ENCODE measurements at regions not wholly inside any gene's neighbourhood (a gene's known extent, or its start where the extent isn't known, plus 50 kb on each side); places are given as distances from the start of the nearest gene placed in this dataset.

DNA sequence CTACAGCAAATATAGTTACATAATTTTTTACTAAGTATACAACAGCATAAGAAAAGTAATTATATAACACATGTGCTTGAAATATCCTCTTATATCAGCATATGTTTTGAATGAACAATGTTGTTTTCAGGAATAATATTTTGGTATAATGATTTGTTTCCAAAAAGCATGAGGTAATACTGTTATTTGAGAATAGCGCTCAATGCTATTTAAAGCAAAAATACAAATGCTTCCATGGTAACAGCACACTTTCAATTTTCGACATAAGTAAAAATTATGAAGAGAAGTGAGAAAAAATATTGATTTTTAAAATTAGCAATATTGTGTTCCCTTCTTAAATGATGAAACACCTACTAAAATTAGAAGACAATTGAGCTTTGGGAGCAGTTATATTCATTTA, 715.9 kb upstream of the ATXN8OS start:
- DNase-seq, result peak; percentile 21

DNA sequence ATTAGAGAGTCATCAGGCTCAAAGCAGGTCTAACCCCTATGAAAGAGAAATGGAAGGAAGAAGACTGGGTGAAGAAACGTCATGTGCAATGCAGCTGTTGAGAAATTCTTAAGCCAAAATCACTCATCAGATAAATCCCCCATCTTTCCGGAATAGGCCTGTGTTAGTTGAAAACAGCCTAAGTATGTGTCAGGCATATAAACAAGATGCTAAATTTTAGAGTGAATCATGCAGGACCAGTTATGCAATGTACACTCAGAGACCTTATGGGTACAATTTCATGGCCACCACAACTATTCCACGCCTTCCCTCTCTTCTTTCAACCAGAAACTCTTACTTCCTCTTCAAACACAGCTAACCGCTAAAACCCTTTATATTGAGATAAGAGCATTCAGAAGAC, 717.7 kb upstream of the ATXN8OS start:
- DNase-seq, result no peak

DNA sequence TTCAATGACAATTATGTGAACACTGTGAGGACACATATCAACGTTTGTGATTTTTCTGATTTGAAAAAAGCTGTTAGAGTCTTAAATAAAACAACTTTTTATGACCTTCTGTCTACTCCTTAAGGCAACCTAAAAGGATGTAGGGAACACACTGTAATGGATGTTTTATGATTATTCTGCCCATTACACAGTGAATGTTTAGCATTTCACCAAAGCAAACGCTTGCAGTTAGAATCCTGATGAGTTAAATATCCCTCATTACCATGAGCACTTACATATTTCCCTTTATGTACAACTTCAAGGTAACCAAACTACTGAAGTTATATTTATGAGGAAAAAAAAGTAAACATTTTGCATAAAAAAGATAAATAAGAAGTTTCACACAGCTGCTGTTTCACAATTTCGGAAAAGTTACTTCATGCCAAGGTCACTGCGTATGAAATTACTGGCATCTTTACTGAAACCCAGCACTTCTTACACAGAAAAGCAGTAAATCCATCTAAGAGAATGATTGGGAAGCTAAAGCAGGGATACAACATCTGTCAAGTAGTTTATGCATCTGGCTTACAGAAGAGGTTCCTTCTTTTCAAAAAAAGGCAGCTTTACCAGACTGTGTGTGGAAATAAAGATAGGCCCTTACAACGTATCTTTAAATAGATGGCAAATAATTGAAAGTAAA, 733.7 kb upstream of the ATXN8OS start:
- DNase-seq, result no peak

DNA sequence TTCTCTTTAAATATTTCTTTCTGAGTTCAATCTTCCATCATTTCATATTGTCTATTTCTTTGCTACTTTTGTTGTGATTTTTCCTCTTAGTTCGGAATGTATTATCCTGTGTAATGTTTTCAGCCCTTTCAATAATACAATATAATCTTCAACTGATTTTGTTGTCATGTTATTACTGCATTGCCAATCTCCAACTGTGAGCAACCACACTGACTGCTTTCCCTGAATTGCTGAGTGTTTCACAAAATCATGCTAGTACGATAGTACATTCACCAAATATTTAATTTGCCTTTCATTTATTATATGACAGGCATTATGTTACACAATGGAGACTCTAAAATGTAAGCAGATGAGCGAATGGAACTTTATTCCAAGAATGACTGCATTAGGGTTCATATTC, 744.3 kb upstream of the ATXN8OS start:
- DNase-seq, result no peak

DNA sequence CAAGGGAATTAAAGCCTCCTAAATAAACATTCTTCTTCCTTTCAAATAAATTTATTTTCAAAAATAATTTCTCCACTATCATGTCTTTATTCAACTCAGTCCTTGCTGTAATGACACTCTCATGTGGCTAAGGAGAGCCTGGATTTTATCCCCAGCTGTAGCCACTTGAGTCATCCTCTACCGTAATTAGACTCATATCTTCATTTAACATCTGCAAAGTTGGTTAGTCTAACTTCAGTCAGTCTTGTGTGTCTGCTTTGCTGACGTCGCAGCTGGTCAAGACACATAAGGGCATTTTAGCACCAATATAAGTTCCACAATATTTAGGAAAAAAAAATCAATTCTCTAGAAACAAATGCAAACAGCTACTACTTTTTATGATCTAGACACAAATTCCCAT, 776.4 kb upstream of the ATXN8OS start:
- no peak for DNase-seq

DNA sequence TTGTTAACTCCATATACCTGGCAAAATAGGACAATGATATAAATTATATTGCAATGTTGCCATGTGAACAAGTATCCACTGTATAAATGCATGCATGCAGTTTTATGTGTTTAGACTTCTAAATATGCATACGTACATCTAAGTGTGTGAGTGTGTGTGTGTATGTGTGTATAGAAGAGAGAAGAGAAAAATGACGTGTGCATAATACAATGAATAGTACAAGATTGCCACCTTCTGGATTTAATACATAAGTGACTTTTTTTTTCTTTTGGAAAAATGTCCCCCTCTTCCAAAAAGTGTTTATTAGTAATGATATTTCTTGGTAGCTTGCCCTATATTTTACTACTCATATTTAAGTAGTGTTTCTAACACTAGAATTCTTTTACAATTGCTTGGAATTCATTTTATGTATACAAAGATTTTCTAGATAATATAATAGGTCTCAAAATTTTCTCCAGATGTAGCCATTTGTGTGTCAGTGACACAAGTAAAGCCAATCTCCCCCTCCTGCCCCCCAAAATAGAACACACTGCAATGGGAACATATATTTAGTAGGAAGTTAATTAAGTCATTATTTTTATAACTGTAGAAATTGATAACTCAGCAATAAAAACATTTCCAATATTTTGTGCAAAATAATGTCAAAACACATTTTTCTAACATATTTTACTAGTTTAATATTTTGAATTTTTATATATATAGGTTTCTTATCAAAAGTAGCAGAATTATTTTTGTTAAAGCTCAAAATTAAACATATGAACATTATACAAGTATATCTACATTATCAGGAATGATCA, 783.3 kb upstream of the ATXN8OS start:
- DNase-seq, result peak; percentile 62

DNA sequence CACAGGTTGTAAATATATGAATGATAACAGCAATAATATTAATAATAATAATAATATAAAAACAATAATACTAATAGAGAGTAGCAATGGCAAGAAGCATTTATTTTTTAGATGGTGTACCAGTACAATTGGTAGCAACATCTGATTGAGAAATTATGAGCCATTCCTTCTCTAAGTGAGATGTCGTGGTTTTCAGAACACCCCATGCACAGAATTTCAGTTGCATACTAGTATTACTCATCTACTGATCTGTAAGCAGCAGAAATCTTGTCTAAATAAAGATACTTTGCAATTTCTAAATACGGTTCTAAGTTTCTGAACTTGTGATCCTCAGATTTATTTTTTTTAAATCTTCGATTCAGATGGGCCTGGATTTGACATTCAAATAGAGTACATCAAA, 788.0 kb upstream of the ATXN8OS start:
- no peak for DNase-seq

DNA sequence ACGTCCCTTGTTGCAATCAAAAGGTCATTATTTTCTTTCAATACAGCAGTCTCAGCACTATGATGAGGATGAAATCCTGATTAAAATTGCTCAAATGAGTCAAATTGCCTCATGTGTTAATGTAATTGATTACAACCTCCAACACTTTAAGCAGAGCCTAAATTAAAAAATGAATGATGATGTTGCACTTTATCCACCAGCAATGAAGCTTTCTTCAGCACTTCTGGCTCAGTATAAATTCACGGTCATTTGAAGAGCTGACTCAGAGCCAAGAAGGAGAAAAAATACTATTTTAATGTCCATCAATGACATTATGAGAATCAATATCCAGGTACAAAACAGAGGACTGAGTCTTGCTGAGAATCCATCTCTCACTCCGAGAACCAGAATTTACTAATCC, 792.6 kb upstream of the ATXN8OS start:
- no peak for DNase-seq

DNA sequence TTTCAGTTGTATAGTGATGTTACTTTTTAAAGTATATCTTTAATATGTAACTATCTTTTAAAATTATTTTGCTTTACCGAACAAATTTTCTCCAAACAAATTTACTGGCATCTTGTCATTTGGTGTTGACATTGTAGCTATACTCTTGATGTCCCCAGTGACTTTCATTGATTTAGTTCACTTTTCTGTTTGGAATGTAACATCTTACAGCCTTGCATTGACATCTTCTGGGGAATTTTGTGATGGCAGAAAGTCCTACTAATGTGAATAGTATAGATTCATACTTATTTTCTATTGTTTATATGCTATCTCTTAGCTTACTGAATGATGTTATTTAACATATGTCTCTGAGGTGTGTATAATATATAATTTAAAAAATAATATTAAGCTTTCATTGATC, 800.9 kb upstream of the ATXN8OS start:
- peak; percentile 48 for DNase-seq

DNA sequence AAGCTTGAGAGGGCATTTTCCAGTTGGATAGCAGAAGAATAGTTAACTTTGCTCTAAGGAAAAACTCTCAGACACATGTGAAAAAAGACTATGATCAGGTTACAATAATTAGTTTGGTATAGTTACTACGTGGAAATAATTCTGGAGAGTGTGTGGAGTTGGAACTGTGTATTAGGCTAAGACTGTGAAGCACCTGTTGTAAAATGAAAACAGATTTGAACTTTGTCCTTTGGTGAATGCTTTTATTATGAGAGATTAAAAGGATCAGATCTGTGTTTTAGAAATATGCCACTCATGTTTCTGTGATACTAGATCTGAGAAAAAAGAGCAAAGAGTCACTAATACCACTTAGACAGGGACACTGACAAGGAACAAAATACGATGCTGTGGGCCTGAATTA, 807.5 kb upstream of the ATXN8OS start:
- DNase-seq, result peak; percentile 14

DNA sequence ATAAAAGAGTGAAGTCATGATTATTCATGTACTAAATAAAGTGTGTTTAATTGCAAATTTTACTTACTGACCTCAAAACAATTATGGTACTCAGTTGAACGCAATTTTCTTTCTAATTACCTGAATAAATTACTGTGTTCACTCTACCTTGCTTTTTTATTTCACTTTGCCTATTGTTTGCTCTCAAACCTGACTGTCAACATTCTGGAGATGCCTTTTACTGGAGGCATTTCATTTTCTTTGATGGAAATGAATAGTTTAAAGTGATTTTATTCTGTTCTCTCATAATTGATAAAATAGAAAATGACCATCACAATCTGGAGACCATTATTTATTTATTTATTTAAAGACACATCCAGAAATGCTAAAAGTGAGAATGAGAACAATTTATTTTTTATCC, 811.5 kb upstream of the ATXN8OS start:
- no peak for DNase-seq

DNA sequence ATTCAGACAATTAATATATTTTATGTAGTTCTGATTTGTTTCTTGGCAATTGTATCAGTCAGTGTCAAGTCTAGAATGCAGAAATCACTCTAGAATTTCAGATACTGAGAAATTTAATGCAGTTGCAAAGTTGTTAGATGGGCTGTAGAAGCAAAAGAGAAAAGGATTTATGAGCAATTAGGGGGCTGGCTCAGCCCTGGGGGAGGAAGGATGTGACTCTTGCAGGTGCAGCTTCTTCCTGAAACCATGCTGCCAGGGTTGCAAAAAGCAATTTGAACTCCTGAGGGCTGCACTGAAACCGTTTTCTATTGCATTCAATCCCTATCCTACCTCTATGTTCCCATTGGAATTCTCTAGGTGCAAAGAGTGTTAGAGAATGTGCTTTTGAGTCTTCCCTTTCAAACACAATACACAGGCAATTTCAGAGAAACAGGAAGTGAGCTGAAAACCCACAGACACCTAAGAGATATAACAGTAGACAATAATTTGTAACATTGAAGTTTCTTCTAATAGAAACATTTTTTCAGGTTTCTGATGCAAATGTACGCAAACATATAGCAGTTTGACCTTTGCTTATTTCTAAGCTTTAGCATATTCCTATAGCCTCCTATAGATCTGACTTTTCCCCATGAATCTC, 814.7 kb upstream of the ATXN8OS start:
- no peak for DNase-seq

DNA sequence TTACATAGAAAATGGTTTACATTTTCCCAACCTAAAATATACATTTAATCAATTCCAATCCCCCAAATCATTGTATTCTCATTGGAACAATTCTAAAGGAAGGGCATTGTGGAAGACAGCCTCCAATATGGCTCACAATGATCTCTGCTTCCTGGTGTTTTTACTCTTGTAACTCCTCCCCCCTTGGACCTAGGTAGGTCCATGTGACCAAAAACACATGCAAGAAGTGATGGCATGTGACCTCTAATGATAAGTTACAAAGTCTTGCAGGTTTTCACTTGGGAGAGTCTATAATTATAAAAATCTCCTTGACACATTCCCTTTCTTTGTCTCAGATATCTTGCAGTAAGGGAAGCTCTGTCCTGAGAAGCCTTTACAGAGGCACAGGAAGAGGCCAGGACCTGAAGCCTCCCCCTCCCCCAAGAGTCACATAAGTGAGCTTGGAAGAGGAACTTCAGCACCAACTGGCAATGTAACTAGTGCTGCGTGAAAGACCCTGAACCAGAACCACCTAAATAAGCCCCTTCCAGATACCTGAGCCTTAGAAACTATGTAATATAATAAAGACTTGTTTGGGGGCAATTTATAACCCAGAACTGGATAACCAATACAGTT, 816.2 kb upstream of the ATXN8OS start:
- no peak for DNase-seq

DNA sequence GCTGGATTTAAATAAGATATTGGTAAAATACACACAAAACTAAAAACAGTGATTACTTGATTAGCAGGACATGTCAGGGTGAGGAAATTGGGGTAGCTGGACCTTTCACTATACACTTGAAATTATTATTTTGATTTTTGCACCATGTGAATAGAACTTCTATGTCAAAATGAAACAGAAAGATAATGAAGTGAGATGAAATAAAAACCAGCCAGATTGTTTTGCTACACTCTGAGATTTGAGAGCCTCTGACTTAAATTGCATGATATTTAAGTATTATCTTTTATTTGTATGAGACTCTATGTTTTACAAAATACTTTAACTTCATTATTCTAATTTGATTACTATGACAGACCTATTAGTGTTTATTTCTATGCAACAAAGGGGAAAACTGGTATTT, 819.6 kb upstream of the ATXN8OS start:
- no peak for DNase-seq

DNA sequence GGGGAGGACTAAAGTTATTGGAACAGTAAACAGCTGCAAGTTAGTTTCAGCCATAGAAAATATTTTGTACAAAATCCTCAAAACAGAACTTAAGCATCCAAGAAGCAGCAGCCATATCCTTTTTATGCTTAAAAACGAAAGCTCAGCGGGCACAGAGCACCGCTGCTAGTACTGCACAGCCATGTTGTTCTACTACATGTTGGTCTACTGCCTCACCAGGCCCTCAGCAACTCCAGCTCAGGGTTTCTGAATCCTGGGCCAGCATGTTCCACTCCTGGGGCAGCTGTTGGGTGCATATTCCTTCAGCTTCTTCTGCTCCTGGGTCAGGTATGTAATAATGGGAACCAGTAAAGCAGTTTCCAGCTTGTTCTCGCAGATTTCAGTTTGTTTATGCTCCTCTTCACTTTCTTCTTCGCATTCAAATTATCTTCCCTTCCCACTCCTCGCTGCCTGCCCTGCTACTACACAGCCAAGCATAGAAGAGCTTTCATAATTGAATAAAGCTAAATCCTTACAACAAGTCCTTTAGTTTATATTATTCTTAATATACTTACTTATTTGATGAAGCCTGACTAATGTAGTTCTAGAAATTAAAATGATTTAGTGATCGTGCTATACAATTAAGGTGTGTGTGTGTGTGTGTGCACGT, 820.5 kb upstream of the ATXN8OS start:
- no peak for DNase-seq

DNA sequence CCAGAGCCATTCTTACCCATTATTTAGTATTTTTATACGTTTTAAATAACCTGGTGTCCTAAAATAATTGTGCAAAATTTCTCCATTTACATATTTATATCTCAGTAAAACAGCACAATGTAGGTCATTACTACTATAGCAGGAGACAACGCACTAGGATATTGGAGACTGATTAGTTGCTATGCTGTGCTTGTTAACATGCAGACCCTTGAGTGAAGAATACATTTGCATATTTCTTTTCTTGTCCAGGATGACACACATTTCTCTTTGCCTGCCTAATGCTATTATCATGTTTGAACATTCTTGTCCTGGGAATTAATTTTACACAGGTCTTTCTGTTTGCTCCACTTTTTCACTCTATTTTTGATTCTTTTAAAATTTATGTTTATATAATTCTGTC, 823.8 kb upstream of the ATXN8OS start:
- DNase-seq, result no peak

DNA sequence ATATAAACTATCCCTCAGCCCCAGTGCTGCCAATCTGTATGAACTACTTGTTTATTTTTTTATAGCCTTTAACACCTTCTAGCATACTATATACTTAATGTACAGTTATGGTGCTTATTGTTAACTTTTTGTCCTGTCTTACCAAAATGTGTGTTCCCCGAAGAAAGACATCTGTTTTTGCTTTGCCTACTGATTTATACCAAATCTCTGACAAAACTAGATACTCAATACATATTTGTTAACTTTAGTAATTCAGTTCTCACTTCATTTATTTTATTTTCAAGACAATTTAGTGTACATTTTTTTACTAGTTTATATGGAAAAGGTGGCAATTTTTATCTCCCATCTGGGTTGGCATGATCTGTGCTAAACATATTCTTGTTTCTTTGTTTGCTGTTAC, 824.3 kb upstream of the ATXN8OS start:
- DNase-seq, result no peak

DNA sequence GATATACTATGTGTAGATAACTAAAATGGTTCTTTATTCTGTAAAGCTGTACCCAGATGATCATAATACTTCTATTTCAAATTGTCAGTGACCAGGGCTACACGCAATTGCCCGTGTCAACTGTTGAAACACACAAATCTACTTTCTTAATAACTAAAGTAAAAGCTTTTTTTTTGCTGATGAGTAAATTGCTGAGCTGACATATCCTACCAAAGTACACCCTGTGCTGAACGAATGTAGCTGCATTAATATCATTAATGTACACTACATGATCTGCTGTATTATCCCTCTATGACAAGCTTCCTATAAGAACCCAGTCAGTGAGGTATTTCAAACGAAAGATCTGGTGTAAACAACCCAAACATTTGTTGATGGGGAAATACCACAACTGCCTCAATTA, 827.2 kb upstream of the ATXN8OS start:
- DNase-seq, result no peak

DNA sequence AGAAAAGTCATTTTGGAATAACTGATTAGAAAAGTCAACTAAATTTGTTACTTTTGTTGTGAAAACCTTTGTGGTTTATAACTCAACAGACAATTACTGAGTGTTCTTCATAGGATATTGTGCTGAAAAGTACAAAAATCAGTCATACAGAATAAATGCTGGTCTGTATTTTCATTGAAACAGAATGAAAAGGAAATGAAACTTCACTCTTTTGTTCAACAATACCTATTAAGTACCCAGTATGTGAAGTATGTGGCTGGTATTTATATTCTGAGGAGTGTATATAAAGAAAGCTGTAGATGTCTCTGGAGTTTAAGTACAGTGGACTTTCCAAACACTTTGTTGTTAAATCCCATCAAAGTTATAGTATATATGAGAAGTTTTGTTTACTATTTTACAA, 828.4 kb upstream of the ATXN8OS start:
- DNase-seq, result no peak

DNA sequence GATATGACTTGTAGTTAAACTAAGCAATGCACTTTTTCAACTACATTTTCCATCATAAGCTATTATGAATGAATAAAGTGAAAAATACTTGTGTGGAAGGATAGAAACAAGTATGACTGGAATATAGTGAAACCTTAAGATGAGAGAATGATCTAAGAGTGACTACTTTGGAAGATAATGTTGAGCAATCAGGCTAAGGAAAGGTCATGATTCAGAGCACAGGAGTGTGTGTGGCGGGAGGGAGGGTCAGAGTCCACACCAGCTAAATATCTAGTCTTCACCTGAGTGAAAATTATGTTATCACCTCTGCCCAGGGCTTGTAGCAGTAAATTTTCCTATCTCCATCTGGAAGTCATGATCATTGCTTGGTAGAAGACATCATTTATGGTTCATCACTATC, 833.4 kb upstream of the ATXN8OS start:
- DNase-seq, result no peak

DNA sequence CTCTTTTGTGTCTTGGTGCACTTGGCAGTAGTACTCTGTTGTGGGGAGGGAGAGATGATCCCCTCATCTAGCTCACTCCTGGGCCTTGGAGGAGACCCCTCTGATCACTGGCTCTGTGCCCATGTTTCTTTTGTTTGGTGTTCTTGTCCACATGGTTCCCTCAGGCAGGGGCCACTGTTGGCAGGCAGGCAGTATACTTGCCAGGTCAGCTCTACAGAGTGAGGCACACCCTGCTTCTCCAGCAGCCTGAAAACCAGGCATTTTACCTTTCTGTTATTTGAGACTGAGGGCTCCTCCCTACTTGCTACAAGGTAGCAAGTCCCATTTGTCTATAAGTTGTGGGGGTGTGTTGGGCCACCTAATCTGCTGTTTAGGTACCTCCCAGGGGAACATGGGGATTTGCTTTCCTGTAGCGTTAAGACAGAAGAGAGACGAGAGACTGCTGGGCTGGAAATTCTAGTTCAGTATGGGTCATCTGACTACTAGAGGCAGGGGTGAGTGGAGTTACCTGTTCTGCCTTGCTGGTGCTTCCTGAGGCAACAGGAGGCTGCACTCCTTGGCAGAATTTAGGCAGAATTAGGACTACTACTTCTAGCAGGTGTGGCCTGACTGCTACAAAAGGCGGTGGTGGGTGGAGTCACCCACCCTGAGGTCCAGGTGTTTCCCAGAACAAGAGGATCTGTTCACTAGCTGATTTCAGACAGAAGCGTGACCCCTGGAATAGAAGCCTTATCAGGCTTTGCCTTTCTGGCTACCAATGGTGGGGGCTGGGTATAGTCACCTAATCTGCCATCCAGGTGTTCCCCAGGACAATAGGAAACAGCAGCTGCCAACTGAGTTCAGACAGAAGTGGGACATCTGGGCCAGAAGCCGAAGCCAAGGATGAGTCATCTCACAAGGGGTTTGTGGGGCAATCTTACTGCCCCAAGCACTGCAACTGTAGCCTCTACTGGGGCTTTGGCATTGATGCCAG, 843.0 kb upstream of the ATXN8OS start:
- no peak for DNase-seq

DNA sequence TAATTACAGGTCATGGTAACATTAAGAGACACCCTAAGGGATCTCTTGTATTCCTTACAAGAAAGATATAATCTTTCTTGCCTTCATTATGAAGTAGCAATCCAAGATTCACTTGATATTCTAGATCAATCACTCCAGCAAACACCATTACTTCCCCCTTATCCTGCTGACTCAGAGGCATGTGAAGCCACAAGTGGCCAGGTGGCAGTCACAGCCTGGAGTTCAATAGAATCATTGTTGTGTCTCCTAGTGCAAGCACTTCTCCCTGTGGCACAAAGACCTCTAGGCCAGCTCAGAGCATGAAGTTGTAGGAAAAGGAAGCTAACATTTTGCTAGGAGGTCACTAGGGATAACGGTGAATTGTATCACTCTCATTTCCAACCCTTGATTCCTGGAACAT, 864.3 kb upstream of the ATXN8OS start:
- DNase-seq, result no peak

Data from eye (tissue), 1 donor.